ENCODE measurements at regions not wholly inside any gene's neighbourhood (a gene's known extent, or its start where the extent isn't known, plus 50 kb on each side); places are given as distances from the start of the nearest gene placed in this dataset.

GRCh38 chr6:33956206-33956605, 152.4 kb upstream of the MLN start:
- no peak overlapping the region for H2AFZ ChIP-seq (ENCODE audit: low read length)
- no peaks in the 10 kb centered on the region for H3K79me2 ChIP-seq (ENCODE audit: insufficient read depth, low read length)
- no peak overlapping the region for H3K27ac ChIP-seq (ENCODE audit: insufficient read length, low read depth, low read length)
- no peaks in the 10 kb centered on the region; the same call in 1 of the 2 replicates for H3K4me1 ChIP-seq (ENCODE audit: insufficient read depth, low read length)
- H4K20me1 ChIP-seq (ENCODE audit: control insufficient read depth, insufficient read depth, insufficient read length): no peaks in the 10 kb centered on the region
- no peak overlapping the region for H2AK5ac ChIP-seq (ENCODE audit: insufficient read length, low read length)
- H3K4me3 Mint-ChIP-seq: no peak overlapping the region
- H4K91ac ChIP-seq (ENCODE audit: insufficient read length, low read depth, low read length): no peak overlapping the region
- H3K9me3 ChIP-seq (ENCODE audit: control insufficient read depth, low read depth, low read length): no peaks in the 10 kb centered on the region
- H3K56ac ChIP-seq (ENCODE audit: insufficient read length, low read depth, low read length): no peak overlapping the region
- H2BK20ac ChIP-seq (ENCODE audit: low read depth, low read length, poor library complexity, severe bottlenecking): no peak overlapping the region
- no peak overlapping the region for H2BK15ac ChIP-seq (ENCODE audit: low read depth, low read length)
- no peak for TF ChIP-seq CTCF (conservative IDR thresholded peaks at IDR 0.05)
- no peaks in the 10 kb centered on the region for H3K79me1 ChIP-seq (ENCODE audit: insufficient read depth, low read depth, low read length, poor library complexity, severe bottlenecking)
- no CpG with 5 or more reads among the region's 13 CpGs for WGBS (ENCODE audit: extremely low coverage, insufficient read length, low lambda C conversion rate)
- no peak overlapping the region for H4K5ac ChIP-seq (ENCODE audit: insufficient read length, low read depth, low read length)
- no peak overlapping the region for H3K9ac ChIP-seq (ENCODE audit: extremely low read depth, insufficient read length, low read length)
- H3K18ac ChIP-seq (ENCODE audit: insufficient read length, low read depth, low read length): no peak overlapping the region
- no peak overlapping the region for H2BK12ac ChIP-seq (ENCODE audit: insufficient read length, low read depth, low read length)
- H2BK120ac ChIP-seq (ENCODE audit: low read depth, low read length, poor library complexity, severe bottlenecking): no peak overlapping the region
- no peak for DNase-seq
- H3K4me2 ChIP-seq (ENCODE audit: insufficient read depth, insufficient read length, low read length): no peak overlapping the region
- H2BK5ac ChIP-seq (ENCODE audit: insufficient read length, low read length): no peak overlapping the region
- H3K14ac ChIP-seq (ENCODE audit: insufficient read depth, low read length): no peak overlapping the region
- no peaks in the 10 kb centered on the region for H3K36me3 Mint-ChIP-seq (ENCODE audit: insufficient read depth in 1 of 3, low read depth in 3 of 3)
- no peak overlapping the region for H3K27ac Mint-ChIP-seq
- no peaks in the 10 kb centered on the region; the same call in 1 of the 2 replicates for H3K27me3 ChIP-seq (ENCODE audit: insufficient read depth, low read length)
- no peak overlapping the region for H3T11ph ChIP-seq (ENCODE audit: low read length)
- H3K4ac ChIP-seq (ENCODE audit: low read depth, low read length): no peak overlapping the region
- no peaks in the 10 kb centered on the region for H3K23me2 ChIP-seq (ENCODE audit: insufficient read length, low read depth, low read length, poor library complexity, severe bottlenecking)
- H3K23ac ChIP-seq (ENCODE audit: insufficient read length, low read depth, low read length): no peak overlapping the region
- H4K8ac ChIP-seq (replicated peaks; ENCODE audit: insufficient read length, low read depth, low read length): no peak overlapping the region
- H3K9me3 Mint-ChIP-seq: no peaks in the 10 kb centered on the region
- H3K4me1 Mint-ChIP-seq: peaks cover 34 to 37% of the 10 kb centered on the region in 2 experiments
- peaks cover 2% of the 10 kb centered on the region for H3K27me3 Mint-ChIP-seq (ENCODE audit: low read depth)

All from H9 (cell line).